ENCODE measurements at regions not wholly inside any gene's neighbourhood (a gene's known extent, or its start where the extent isn't known, plus 50 kb on each side); places are given as distances from the start of the nearest gene placed in this dataset.
"Not testable (repeated sequence)": the region's sequence is repeated elsewhere in the genome, so short reads cannot be mapped to it uniquely, and the experiment has no call there.

DNA sequence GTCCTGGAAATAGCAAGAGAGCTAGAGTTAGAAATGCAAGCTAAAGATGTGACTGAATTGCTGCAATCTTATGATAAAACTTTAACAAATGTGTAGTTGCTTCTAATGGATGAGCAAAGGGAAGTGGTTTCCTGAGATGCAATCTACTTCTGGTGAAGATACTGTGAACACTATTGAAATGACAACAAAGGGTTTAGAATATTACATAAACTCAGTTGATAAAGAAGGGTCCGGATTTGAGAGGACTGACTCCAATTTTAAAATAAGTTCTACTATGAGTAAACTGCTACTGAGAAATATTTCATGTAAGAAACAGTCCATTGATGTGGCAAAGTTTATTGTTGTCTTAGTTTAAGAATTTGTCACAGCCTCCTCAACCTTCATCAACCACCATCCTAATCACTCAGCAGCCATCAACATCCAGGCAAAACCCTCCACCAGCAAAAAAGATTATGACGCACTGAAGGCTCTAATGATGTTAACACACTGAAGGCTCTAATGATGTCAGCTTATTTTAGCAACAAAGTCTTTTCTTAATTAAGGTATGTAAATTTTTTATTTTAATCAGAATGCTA is 376.2 kb downstream of the CDH10 start:
- CTCF ChIA-PET = interaction anchor here (0.6 kb wide), 1 partner anchor 1105 kb away, joined by 3 read pairs; no protein-coding TSS in a partner anchor
- H3K79me2 ChIP-seq (ENCODE audit: low read depth) = no peaks in the 10 kb centered on the region
- no peaks in the 10 kb centered on the region for H3K36me3 ChIP-seq (ENCODE audit: low read depth)
- no peaks in the 10 kb centered on the region for H3K9me2 ChIP-seq (ENCODE audit: insufficient read depth)
- TF ChIP-seq EZH2 (IDR thresholded peaks at IDR 0.05; ENCODE audit: low read depth) = no peak
- TF ChIP-seq, protein P1, sequence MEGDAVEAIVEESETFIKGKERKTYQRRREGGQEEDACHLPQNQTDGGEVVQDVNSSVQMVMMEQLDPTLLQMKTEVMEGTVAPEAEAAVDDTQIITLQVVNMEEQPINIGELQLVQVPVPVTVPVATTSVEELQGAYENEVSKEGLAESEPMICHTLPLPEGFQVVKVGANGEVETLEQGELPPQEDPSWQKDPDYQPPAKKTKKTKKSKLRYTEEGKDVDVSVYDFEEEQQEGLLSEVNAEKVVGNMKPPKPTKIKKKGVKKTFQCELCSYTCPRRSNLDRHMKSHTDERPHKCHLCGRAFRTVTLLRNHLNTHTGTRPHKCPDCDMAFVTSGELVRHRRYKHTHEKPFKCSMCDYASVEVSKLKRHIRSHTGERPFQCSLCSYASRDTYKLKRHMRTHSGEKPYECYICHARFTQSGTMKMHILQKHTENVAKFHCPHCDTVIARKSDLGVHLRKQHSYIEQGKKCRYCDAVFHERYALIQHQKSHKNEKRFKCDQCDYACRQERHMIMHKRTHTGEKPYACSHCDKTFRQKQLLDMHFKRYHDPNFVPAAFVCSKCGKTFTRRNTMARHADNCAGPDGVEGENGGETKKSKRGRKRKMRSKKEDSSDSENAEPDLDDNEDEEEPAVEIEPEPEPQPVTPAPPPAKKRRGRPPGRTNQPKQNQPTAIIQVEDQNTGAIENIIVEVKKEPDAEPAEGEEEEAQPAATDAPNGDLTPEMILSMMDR (conservative IDR thresholded peaks at IDR 0.05) = no peak
- POLR2A ChIA-PET (ENCODE audit: unreplicated experiment) = no interaction called here
- no peak overlapping the region for H3K4me2 ChIP-seq
- no peak overlapping the region for H2AFZ ChIP-seq
- no peak overlapping the region for H3K4me3 ChIP-seq
- no peaks in the 10 kb centered on the region for H3F3A ChIP-seq (ENCODE audit: insufficient read depth, low read depth)
- intact Hi-C loops (cut with micrococcal nuclease; ENCODE audit: unreplicated experiment) = no loop called here
- no TSS peak for BruUV-seq (replicated peaks)
- H4K20me1 ChIP-seq (ENCODE audit: insufficient read depth) = no peaks in the 10 kb centered on the region
- no peaks in the 10 kb centered on the region for H3K27me3 ChIP-seq (ENCODE audit: insufficient read depth, low read depth)
- no peaks in the 10 kb centered on the region for H3K4me1 ChIP-seq (replicated peaks; ENCODE audit: insufficient read depth)
- H3K9me3 ChIP-seq (ENCODE audit: insufficient read depth, low read depth) = no peaks in the 10 kb centered on the region
- H3K27ac ChIP-seq = no peak overlapping the region
- DNase-seq = no peak

DNA sequence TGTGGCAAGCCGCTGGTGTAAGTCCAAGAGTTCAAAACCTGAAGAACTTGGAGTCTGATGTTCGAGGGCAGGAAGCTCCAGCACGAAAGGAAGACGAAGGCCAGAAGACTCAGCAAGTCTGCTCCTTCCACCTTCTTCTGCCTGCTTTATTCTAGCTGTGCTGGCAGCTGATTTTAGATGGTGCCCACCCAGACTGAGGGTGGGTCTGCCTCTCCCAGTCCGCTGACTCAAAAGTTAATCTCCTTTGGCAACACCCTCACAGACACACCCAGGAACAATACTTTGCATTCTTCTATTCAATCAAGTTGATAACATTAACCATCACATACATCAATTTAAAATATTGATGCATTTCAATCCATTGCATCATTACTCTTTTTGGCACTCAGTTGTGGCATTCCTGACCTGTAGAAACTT is 373.1 kb downstream of the CDH10 start:
- H3K27me3 ChIP-seq (ENCODE audit: insufficient read depth, low read depth); H3K79me2 ChIP-seq (ENCODE audit: low read depth); H4K20me1 ChIP-seq (ENCODE audit: insufficient read depth); H3K27ac ChIP-seq; intact Hi-C loops (cut with micrococcal nuclease; ENCODE audit: unreplicated experiment); H3K4me3 ChIP-seq; POLR2A ChIA-PET (ENCODE audit: unreplicated experiment); H2AFZ ChIP-seq; H3K9me3 ChIP-seq (ENCODE audit: insufficient read depth, low read depth); H3K36me3 ChIP-seq (ENCODE audit: low read depth); H3K4me1 ChIP-seq (replicated peaks; ENCODE audit: insufficient read depth); H3K4me2 ChIP-seq; H3K9me2 ChIP-seq (ENCODE audit: insufficient read depth); BruUV-seq (replicated peaks); H3F3A ChIP-seq (ENCODE audit: insufficient read depth, low read depth); DNase-seq: not testable (repeated sequence)
- CTCF ChIA-PET = interaction anchor here (0.7 kb wide), 1 partner anchor 70 kb away, joined by 3 read pairs; no protein-coding TSS in a partner anchor

DNA sequence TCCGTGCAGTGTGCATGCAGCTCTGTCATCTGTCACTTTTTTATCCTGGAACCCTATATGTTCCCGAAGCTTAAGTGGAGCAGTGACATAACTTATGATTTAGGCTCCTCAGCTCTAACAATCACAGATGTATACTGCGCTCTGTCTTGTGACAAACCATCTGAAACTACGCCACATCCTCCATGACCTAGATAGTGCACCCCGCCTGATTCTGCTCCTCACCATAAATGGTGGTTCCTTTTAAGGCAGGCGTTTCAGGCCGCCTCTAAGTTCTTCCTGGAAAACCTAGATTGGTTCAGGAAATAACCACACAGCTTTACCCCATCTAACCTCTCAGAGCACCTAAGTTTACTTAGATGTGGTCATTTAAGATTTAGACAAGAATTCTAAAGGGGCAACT is 372.0 kb downstream of the CDH10 start:
- no peak for DNase-seq
- ChIA-PET POLR2A (ENCODE audit: unreplicated experiment) (no interaction called here), CTCF (no interaction called here)
- H3F3A ChIP-seq (ENCODE audit: insufficient read depth, low read depth) = no peaks in the 10 kb centered on the region
- H4K20me1 ChIP-seq (ENCODE audit: insufficient read depth) = no peaks in the 10 kb centered on the region
- H3K79me2 ChIP-seq (ENCODE audit: low read depth) = no peaks in the 10 kb centered on the region
- no peaks in the 10 kb centered on the region for H3K9me3 ChIP-seq (ENCODE audit: insufficient read depth, low read depth)
- no peaks in the 10 kb centered on the region for H3K4me1 ChIP-seq (replicated peaks; ENCODE audit: insufficient read depth)
- no peak overlapping the region for H3K4me3 ChIP-seq
- TF ChIP-seq, protein P1 (conservative IDR thresholded peaks at IDR 0.05) = no peak
- TF ChIP-seq EZH2 (IDR thresholded peaks at IDR 0.05; ENCODE audit: low read depth) = no peak
- H3K27me3 ChIP-seq (ENCODE audit: insufficient read depth, low read depth) = no peaks in the 10 kb centered on the region
- BruUV-seq (replicated peaks) = no TSS peak
- intact Hi-C loops (cut with micrococcal nuclease; ENCODE audit: unreplicated experiment) = no loop called here
- no peak overlapping the region for H3K27ac ChIP-seq
- no peak overlapping the region for H2AFZ ChIP-seq
- no peak overlapping the region for H3K4me2 ChIP-seq
- no peaks in the 10 kb centered on the region for H3K9me2 ChIP-seq (ENCODE audit: insufficient read depth)
- H3K36me3 ChIP-seq (ENCODE audit: low read depth) = no peaks in the 10 kb centered on the region

DNA sequence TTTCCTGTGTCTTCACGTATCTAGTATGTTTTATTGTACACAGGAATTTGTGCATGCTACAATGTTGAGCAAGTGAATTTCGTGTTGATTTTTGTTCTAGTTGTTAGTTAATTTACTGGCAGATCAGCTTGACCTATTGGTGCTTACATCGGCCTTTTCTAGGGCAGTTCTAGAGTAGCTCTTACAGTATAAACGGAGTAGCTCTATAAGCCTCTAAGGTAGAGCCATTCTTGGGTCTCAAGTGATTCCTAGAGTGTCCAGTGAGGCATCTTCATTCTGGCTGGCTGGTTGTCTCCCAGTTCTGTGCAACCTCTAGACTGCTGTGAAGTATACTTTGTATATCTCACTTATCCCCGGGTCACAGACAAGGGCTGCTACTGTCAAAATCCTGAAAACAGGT is 364.6 kb downstream of the CDH10 start:
- Histone ChIP-seq H4K20me1 (ENCODE audit: insufficient read depth) (no peaks in the 10 kb centered on the region), H3K36me3 (ENCODE audit: low read depth) (no peaks in the 10 kb centered on the region), H3K4me1 (replicated peaks; ENCODE audit: insufficient read depth) (no peaks in the 10 kb centered on the region), H3K4me3 (no peak overlapping the region), H2AFZ (no peak overlapping the region), H3K27me3 (ENCODE audit: insufficient read depth, low read depth) (no peaks in the 10 kb centered on the region), H3K4me2 (no peak overlapping the region), H3F3A (ENCODE audit: insufficient read depth, low read depth) (no peaks in the 10 kb centered on the region), H3K27ac (no peak overlapping the region), H3K9me2 (ENCODE audit: insufficient read depth) (no peaks in the 10 kb centered on the region), H3K79me2 (ENCODE audit: low read depth) (no peaks in the 10 kb centered on the region), H3K9me3 (ENCODE audit: insufficient read depth, low read depth) (no peaks in the 10 kb centered on the region)
- CTCF ChIA-PET = no interaction called here
- no peak for TF ChIP-seq EZH2 (IDR thresholded peaks at IDR 0.05; ENCODE audit: low read depth)
- TF ChIP-seq, protein P1 (conservative IDR thresholded peaks at IDR 0.05) = no peak
- DNase-seq = no peak
- BruUV-seq (replicated peaks) = no TSS peak
- intact Hi-C loops (cut with micrococcal nuclease; ENCODE audit: unreplicated experiment) = no loop called here
- POLR2A ChIA-PET (ENCODE audit: unreplicated experiment) = interaction anchor here (0.5 kb wide), 1 partner anchor 81 kb away, joined by 3 read pairs; no protein-coding TSS in a partner anchor

All from PC-9 (cell line).